ENCODE measurements at regions not wholly inside any gene's neighbourhood (a gene's known extent, or its start where the extent isn't known, plus 50 kb on each side); places are given as distances from the start of the nearest gene placed in this dataset.

DNA sequence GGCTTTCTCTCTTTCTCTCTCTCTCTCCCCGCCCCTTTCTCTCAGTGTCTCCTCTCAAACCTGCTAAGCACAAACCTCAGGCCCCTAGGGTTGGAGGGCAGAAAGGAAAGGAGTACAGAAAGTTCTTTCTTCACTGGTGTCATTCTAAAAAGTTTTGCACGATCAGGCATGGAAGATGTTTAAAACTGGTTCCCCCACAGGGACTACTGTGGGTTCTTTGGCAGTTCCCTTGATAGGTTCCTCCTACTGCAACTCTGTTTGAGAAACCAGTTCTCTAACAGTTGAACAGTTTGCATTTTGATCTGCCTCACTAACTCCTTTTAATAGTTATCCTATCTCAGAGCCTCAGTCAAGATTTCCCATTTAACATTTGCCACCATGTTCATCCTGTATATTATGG lies 82.9 kb downstream of the CDO1 start:
- TF ChIP-seq, protein P1, sequence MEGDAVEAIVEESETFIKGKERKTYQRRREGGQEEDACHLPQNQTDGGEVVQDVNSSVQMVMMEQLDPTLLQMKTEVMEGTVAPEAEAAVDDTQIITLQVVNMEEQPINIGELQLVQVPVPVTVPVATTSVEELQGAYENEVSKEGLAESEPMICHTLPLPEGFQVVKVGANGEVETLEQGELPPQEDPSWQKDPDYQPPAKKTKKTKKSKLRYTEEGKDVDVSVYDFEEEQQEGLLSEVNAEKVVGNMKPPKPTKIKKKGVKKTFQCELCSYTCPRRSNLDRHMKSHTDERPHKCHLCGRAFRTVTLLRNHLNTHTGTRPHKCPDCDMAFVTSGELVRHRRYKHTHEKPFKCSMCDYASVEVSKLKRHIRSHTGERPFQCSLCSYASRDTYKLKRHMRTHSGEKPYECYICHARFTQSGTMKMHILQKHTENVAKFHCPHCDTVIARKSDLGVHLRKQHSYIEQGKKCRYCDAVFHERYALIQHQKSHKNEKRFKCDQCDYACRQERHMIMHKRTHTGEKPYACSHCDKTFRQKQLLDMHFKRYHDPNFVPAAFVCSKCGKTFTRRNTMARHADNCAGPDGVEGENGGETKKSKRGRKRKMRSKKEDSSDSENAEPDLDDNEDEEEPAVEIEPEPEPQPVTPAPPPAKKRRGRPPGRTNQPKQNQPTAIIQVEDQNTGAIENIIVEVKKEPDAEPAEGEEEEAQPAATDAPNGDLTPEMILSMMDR (conservative IDR thresholded peaks at IDR 0.05; ENCODE audit: low read depth in 2 of 2): no peak
- TF ChIP-seq NANOG (IDR thresholded peaks at IDR 0.05; ENCODE audit: borderline replicate concordance) (no peak), CREB1 (CRISPR knock-in tag; IDR thresholded peaks at IDR 0.05; ENCODE audit: low read depth) (no peak), POLR2AphosphoS5 (IDR thresholded peaks at IDR 0.05; ENCODE audit: low read depth) (no peak)
